NCI-H128 (cell line): ENCODE measurements at regions not wholly inside any gene's neighbourhood (a gene's known extent, or its start where the extent isn't known, plus 50 kb on each side); places are given as distances from the start of the nearest gene placed in this dataset.
"Not testable (repeated sequence)": the region's sequence is repeated elsewhere in the genome, so short reads cannot be mapped to it uniquely, and the experiment has no call there.

Experiments used
- DNase-seq: peaks from one replicate; lab custom pipeline; 2025; ENCODE audit not compliant: unreplicated experiment; lab: John Stamatoyannopoulos, UW

- no peak for DNase-seq
These were observed 191.6 kb upstream of the MSX2 start for GRCh38 chr5:174532455-174533453.

- no peak for DNase-seq
These were observed 190.6 kb upstream of the MSX2 start for GRCh38 chr5:174533751-174534241.

GRCh38 chr5:174535669-174536068, 188.7 kb upstream of the MSX2 start:
- no peak for DNase-seq

GRCh38 chr5:174539823-174540222, 184.6 kb upstream of the MSX2 start:
- DNase-seq, result not testable (repeated sequence)

DNA sequence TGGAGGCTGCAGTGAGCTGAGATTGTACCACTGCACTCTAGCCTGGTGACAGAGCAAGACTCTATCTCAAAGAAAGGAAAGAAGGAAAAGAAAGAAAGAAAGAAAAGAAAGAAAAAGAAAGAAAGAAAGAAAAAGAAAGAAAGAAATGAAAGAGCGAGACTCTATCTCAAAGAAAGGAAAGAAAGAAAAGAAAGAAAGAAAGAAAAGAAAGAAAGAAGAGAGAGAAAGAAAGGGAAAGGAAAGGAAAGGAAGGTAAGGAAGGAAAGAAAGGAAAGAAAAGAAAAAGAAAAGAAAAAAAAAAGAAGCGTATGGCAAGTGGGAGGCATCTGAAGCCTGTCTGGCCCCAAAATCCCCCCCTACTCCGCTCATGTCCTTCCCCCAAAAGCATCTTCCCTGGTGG, 182.3 kb upstream of the MSX2 start:
- no peak for DNase-seq

DNA sequence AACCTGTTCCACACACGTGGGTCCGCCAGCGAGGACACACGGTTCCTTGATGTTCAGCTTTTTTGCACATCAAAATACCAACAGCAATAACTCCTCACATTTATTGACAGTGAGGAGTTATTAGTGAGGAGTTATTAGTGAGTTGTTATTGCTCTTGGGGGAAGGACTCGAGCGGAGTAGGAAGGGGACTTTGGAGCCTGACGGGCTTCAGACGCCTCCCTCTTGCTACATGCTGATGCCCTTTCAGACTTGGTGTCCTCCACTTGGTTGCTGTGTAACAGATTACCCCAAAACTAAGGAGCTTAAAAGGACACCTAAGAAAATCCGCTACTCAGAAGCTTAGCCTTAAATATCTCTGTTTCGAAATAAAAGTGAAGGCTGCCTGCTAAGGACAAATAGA, 181.9 kb upstream of the MSX2 start:
- no peak for DNase-seq

- DNase-seq, result no peak
These were observed 178.5 kb upstream of the MSX2 start for GRCh38 chr5:174545926-174546325.

DNA sequence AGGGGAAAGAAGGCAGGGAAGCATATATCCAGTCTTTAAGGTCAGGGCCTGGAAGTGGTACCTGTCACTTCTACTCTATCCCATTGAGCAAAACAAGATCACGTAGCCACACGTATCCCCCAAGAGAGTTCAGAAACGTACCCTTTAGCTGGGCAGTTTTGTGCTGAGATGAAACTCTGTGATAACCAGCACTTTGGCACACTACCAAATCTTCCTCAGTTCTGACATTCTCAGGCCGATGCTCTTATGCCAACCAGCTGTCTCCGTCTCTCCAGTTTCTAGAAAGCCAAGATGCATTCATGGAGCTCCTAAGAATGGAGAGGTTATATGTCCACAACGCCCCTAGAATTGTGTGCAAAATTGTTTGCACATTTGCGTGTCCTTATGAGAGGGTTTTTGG, 176.6 kb upstream of the MSX2 start:
- DNase-seq, result no peak

DNA sequence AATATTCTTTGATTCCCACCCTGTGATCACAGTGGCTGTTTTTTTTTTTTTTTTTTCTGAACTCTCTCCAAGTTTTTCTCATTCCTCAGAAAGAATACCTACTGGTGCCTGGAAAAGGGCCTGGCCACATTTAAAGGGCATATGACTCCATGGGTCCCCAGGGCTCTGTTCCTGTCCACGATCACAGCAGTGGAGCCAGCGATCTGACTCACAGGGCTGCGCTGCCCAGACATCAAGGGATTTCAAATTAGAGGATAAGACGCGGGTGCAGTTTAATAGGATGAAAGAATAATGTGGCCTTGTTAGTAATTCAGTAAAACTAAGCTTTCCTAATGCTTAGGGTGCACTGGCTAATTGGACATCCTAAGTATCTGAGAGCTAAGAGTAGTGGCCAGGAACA, 175.1 kb upstream of the MSX2 start:
- no peak for DNase-seq

DNA sequence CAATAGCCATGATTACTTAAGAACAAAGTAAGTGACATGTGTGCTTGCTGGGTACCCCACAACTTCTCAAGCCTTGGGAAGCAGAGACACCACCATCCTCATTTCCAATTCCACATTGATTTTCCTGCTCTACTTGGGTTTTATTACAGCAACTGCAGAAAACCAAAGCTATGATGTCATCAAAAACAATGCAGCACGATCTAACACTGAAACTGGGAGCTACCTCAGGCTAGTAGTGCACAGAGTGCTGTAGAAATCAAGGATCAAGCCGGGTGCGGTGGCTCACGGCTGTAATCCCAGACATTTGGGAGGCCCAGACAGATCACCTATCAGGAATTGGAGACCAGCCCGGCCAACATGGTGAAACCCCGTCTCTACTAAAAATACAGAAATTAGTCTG, 174.4 kb upstream of the MSX2 start:
- DNase-seq, result no peak

- no peak for DNase-seq
These were observed 172.0 kb upstream of the MSX2 start for GRCh38 chr5:174552428-174552827.

- no peak for DNase-seq
These were observed 170.8 kb upstream of the MSX2 start for GRCh38 chr5:174553556-174553955.

GRCh38 chr5:174555726-174556125, 168.7 kb upstream of the MSX2 start:
- no peak for DNase-seq

GRCh38 chr5:174556756-174557155, 167.6 kb upstream of the MSX2 start:
- DNase-seq, result no peak

- DNase-seq, result no peak
These were observed 166.2 kb upstream of the MSX2 start for GRCh38 chr5:174558190-174558589.

GRCh38 chr5:174559141-174559540, 165.2 kb upstream of the MSX2 start:
- DNase-seq, result no peak

DNA sequence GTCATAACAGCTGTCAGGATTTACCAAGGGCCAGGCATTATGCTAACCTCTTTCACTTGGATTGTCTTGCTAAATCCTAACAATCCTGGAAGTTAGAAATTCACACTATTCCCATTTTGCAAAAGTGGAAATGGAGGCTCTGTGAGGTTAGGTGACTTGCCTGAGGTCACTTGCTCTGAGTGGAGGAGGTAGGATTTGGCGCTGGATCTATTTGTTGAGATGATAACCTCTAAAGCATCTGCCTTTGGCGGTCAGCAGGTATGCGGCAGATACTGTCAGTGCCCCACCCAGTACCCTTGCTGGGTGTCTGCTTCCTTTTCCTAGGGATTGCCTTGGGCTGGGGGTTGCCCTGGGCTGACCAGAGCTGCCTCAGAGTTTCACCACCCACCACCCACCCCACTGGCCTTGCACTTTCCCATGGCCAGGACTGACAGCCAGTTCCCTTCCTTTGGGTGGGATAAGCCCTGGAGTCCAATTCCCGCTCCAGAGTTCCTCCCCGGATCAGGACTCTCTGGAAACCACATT, 164.8 kb upstream of the MSX2 start:
- no peak for DNase-seq

DNA sequence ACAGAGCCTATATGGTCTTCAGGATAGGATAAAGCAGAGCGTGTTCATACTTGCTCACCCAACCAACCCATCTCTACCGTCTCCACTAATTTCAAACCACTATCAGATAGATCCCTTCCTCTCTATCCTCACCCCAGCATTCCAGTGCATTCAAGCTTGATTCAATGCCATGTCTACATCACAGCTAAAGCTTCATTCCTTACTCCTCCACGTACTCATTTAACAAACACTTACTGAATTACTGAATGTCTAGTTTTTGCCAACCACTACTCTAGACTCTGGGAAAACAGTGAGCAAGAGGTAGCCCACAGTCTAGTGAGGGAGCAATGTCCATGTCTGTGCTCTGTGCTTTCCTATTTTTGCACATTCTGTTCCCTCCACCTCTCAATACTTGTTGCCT, 163.5 kb upstream of the MSX2 start:
- no peak for DNase-seq

DNA sequence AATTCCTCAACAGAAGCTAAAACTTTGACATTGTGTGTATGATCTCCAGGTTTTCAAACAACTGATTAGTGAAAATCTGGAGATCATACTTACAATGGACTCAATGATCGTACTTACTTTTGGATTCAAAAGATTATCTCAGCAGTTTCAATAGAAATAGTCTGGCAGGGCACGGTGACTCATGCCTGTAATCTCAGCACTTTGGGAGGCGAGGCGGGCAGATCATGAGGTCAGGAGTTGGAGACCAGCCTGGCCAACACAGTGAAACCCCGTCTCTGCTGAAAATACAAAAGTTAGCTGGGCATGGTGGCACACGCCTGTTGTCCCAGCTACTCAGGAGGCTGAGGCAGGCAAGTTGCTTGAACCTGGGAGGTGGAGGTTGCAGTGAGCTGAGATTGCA, 161.3 kb upstream of the MSX2 start:
- DNase-seq, result not testable (repeated sequence)

GRCh38 chr5:174563899-174564298, 160.5 kb upstream of the MSX2 start:
- no peak for DNase-seq

DNA sequence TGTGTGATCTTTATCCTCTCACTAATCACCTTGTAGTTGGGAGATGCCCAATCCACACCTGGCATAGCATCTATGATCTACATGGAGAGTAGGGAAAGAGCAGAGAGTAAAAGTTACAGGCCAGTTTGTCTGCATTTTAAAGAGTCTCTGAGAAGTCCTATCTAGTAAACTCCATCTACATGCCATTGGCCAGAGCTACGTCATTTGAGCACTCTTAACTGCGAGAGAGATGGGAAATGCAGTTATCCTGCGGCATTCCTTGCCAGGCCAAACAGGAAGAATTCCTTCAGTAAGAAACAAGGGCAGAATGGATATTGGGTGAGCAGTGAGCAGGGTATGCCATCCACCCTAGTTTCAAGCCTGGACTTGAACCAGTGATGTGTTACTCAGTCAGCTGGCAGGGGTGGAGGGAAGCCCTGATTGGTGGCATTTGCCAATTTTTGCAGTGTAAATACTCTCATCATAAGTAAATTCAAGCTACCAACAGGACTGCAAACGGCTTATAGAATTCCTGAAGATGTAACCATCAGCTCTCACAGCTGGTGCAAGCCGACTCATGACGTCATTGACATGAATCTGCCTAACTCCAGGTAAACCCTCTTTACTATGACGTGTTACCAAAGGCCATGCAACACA, 156.8 kb upstream of the MSX2 start:
- DNase-seq, result no peak

DNA sequence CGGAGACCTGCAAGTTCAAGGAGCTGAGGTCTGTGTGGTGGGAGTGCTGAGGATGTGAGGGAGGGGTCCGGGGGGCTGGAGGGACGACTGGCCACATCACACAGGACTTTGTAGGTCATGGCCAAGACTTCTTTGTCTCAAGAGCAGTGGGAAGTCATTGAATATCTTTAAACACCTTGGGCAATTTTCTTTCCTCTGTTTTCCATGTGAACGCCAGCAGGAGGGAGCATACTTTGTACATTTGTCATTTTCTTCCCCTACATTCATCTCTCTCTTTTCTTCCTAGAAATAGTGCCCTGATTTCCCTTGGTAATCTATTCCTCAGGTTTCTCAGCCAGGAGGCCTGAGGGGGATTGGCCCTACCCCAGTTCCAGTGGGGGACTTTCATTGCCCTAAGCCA, 153.7 kb upstream of the MSX2 start:
- no peak for DNase-seq
